Mesothelial cell of epicardium (in vitro differentiated cells): ENCODE measurements at regions not wholly inside any gene's neighbourhood (a gene's known extent, or its start where the extent isn't known, plus 50 kb on each side); places are given as distances from the start of the nearest gene placed in this dataset.
"Not testable (repeated sequence)": the region's sequence is repeated elsewhere in the genome, so short reads cannot be mapped to it uniquely, and the experiment has no call there.

Experiments
- DNase-seq, 2 experiments: peaks; one replicate each; pipeline ENCODE4 v3.0.0; 2021; ENCODE audit warnings: low spot score in 2 of 2; ENCODE audit not compliant: unreplicated experiment in 2 of 2
- H3K27ac Mint-ChIP-seq: 2 replicates; pipeline ENCODE4 v1.8.0; 2021; ENCODE audit warnings: mixed read lengths
- H3K27me3 Mint-ChIP-seq: 2 replicates; pipeline ENCODE4 v1.8.0; 2021; ENCODE audit warnings: low read depth, mixed read lengths
- H3K36me3 Mint-ChIP-seq: 2 replicates; pipeline ENCODE4 v1.8.0; 2021; ENCODE audit warnings: mixed read lengths
- H3K4me1 Mint-ChIP-seq: 2 replicates; pipeline ENCODE4 v1.8.0; 2021; ENCODE audit warnings: mixed read lengths
- H3K4me3 Mint-ChIP-seq: 2 replicates; pipeline ENCODE4 v1.8.0; 2021; ENCODE audit warnings: mild to moderate bottlenecking, moderate library complexity, mixed read lengths
- H3K9me3 Mint-ChIP-seq: 2 replicates; pipeline ENCODE4 v1.8.0; 2021; ENCODE audit warnings: mixed read lengths
- CTCF ChIP-seq: fragments of 200-600 bp; sonication (generic); IDR thresholded peaks from one replicate; pipeline ENCODE4 v1.5.0; 2021; ENCODE audit warnings: antibody characterized with exemption; ENCODE audit not compliant: unreplicated experiment

GRCh38 chr1:96557336-96557735 is 164.2 kb upstream of the PTBP2 start:
- peaks cover 2% of the 10 kb centered on the region for H3K36me3 Mint-ChIP-seq
- no peak for TF ChIP-seq CTCF
- H3K27ac Mint-ChIP-seq = no peak overlapping the region
- no peaks in the 10 kb centered on the region for H3K27me3 Mint-ChIP-seq
- peaks cover 18% of the 10 kb centered on the region for H3K4me1 Mint-ChIP-seq
- peaks cover 18% of the 10 kb centered on the region for H3K9me3 Mint-ChIP-seq
- H3K4me3 Mint-ChIP-seq = no peak overlapping the region
- DNase-seq = no peak

GRCh38 chr1:96558635-96559034 is 162.9 kb upstream of the PTBP2 start:
- H3K27ac Mint-ChIP-seq = no peak overlapping the region
- H3K4me1 Mint-ChIP-seq = peaks cover 18% of the 10 kb centered on the region
- TF ChIP-seq CTCF = no peak
- no peak for DNase-seq
- H3K27me3 Mint-ChIP-seq = no peaks in the 10 kb centered on the region
- H3K36me3 Mint-ChIP-seq = peaks cover 2% of the 10 kb centered on the region
- no peak overlapping the region for H3K4me3 Mint-ChIP-seq
- H3K9me3 Mint-ChIP-seq = peaks cover 25% of the 10 kb centered on the region

GRCh38 chr1:96559181-96559580 is 162.4 kb upstream of the PTBP2 start:
- no peak overlapping the region for H3K27ac Mint-ChIP-seq
- peaks cover 28% of the 10 kb centered on the region for H3K9me3 Mint-ChIP-seq
- H3K4me1 Mint-ChIP-seq = peaks cover 18% of the 10 kb centered on the region
- H3K27me3 Mint-ChIP-seq = no peaks in the 10 kb centered on the region
- H3K36me3 Mint-ChIP-seq = peaks cover 2% of the 10 kb centered on the region
- no peak for TF ChIP-seq CTCF
- DNase-seq = no peak
- no peak overlapping the region for H3K4me3 Mint-ChIP-seq

GRCh38 chr1:96559707-96560596 is 161.6 kb upstream of the PTBP2 start:
- peaks cover 2% of the 10 kb centered on the region for H3K36me3 Mint-ChIP-seq
- no peak overlapping the region for H3K27ac Mint-ChIP-seq
- TF ChIP-seq CTCF = no peak
- H3K9me3 Mint-ChIP-seq = peaks cover 29% of the 10 kb centered on the region
- H3K4me3 Mint-ChIP-seq = no peak overlapping the region
- H3K27me3 Mint-ChIP-seq = no peaks in the 10 kb centered on the region
- H3K4me1 Mint-ChIP-seq = peaks cover 15% of the 10 kb centered on the region
- DNase-seq = no peak

- Mint-ChIP-seq H3K9me3 (peaks cover 29% of the 10 kb centered on the region), H3K4me3 (no peak overlapping the region), H3K4me1 (peaks cover 15% of the 10 kb centered on the region), H3K27me3 (no peaks in the 10 kb centered on the region), H3K36me3 (peaks cover 2% of the 10 kb centered on the region), H3K27ac (no peak overlapping the region)
- no peak for DNase-seq
- no peak for TF ChIP-seq CTCF
Measured at GRCh38 chr1:96562094-96562493, 159.5 kb upstream of the PTBP2 start.

GRCh38 chr1:96564401-96564800 is 157.2 kb upstream of the PTBP2 start:
- H3K4me3 Mint-ChIP-seq, H3K36me3 Mint-ChIP-seq, DNase-seq, H3K4me1 Mint-ChIP-seq, H3K27ac Mint-ChIP-seq, H3K27me3 Mint-ChIP-seq: not testable (repeated sequence)
- peaks cover 29% of the 10 kb centered on the region for H3K9me3 Mint-ChIP-seq
